ENCODE measurements at regions not wholly inside any gene's neighbourhood (a gene's known extent, or its start where the extent isn't known, plus 50 kb on each side); places are given as distances from the start of the nearest gene placed in this dataset.

DNA sequence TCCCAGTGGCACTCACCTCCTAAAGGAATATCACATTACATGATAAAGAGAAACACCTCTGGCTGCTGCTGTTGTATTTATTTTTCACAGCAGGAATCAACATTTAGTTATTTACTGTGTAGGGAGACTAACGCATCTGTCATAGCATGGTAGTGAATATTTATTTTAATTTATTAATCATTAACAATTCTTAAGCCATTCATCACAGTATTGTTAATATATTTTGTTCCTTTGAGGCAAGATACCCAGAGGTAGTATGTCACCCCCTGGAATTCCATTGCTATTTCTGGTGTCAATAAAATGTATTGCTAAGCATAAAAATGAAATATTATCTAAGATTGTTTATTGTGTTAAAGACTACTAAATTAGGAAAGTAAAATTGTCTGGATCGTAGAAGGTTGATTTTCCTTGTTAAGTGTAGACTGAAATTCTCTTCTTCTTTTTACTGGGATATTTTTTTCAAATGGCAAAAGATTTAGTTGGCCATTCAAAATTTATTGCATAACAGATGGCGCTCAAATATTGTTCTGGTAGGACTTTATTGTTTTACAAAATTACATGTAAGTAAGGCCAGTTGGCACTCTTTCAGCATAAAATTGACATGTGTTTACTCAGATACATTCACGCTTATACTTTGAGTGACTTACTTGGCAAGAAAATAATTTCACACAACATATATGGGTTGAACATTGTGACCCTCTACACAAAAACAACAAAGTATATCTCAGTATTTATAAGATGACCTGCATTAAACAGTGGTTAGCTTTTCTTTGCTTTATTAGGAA lies 1358.7 kb upstream of the SORCS1 start:
- Mint-ChIP-seq H3K27me3 (peaks cover 7% of the 10 kb centered on the region), H3K4me3 (no peak overlapping the region), H3K27ac (no peak overlapping the region), H3K36me3 (no peaks in the 10 kb centered on the region), H3K9me3 (peaks cover 13% of the 10 kb centered on the region), H3K4me1 (ENCODE audit: unreplicated experiment) (peaks cover 15% of the 10 kb centered on the region)
- TF ChIP-seq, protein P1, sequence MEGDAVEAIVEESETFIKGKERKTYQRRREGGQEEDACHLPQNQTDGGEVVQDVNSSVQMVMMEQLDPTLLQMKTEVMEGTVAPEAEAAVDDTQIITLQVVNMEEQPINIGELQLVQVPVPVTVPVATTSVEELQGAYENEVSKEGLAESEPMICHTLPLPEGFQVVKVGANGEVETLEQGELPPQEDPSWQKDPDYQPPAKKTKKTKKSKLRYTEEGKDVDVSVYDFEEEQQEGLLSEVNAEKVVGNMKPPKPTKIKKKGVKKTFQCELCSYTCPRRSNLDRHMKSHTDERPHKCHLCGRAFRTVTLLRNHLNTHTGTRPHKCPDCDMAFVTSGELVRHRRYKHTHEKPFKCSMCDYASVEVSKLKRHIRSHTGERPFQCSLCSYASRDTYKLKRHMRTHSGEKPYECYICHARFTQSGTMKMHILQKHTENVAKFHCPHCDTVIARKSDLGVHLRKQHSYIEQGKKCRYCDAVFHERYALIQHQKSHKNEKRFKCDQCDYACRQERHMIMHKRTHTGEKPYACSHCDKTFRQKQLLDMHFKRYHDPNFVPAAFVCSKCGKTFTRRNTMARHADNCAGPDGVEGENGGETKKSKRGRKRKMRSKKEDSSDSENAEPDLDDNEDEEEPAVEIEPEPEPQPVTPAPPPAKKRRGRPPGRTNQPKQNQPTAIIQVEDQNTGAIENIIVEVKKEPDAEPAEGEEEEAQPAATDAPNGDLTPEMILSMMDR (conservative IDR thresholded peaks at IDR 0.05): no peak
- DNase-seq (ENCODE audit: extremely low spot score, unreplicated experiment): no peak

GRCh38 chr10:108521827-108522492 lies 1357.5 kb upstream of the SORCS1 start:
- DNase-seq (ENCODE audit: extremely low spot score, unreplicated experiment): no peak
- Mint-ChIP-seq H3K36me3 (no peaks in the 10 kb centered on the region), H3K4me1 (ENCODE audit: unreplicated experiment) (peaks cover 15% of the 10 kb centered on the region), H3K27ac (no peak overlapping the region), H3K9me3 (peaks cover 7% of the 10 kb centered on the region), H3K4me3 (no peak overlapping the region), H3K27me3 (peaks cover 9% of the 10 kb centered on the region)
- TF ChIP-seq, protein P1 (conservative IDR thresholded peaks at IDR 0.05): no peak

DNA sequence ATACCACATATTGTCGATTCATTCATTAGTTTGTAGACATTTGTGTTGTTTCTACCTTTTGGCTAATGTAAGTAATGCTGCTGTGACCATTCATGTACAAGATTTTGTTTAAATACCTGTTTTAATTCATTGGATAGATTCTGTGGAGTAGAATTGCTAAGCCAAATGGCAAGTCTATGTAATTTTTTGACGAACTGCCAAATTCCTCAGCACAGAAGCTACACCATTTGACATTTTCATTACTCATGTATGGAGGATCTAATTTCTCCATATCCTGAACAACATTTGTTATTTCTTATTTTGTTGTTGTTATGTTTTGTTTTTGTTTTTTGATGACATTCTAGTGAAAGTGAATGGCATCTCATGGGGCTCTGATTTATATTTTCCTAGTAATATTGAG lies 1351.3 kb upstream of the SORCS1 start:
- TF ChIP-seq, protein P1 (conservative IDR thresholded peaks at IDR 0.05): no peak
- H3K4me3 Mint-ChIP-seq: no peak overlapping the region
- no peak overlapping the region for H3K27ac Mint-ChIP-seq
- H3K27me3 Mint-ChIP-seq: peaks cover 4% of the 10 kb centered on the region
- H3K36me3 Mint-ChIP-seq: no peaks in the 10 kb centered on the region
- H3K9me3 Mint-ChIP-seq: peaks cover 7% of the 10 kb centered on the region
- no peaks in the 10 kb centered on the region for H3K4me1 Mint-ChIP-seq (ENCODE audit: unreplicated experiment)
- DNase-seq (ENCODE audit: extremely low spot score, unreplicated experiment): no peak

GRCh38 chr10:108500396-108500795 lies 1335.9 kb upstream of the SORCS1 start:
- TF ChIP-seq, protein P1 (conservative IDR thresholded peaks at IDR 0.05): no peak
- DNase-seq (ENCODE audit: extremely low spot score, unreplicated experiment): no peak
- Mint-ChIP-seq H3K36me3 (no peaks in the 10 kb centered on the region), H3K4me3 (no peak overlapping the region), H3K4me1 (ENCODE audit: unreplicated experiment) (no peaks in the 10 kb centered on the region), H3K9me3 (no peaks in the 10 kb centered on the region), H3K27ac (no peak overlapping the region), H3K27me3 (no peaks in the 10 kb centered on the region)

- Mint-ChIP-seq H3K27ac (no peak overlapping the region), H3K36me3 (no peaks in the 10 kb centered on the region), H3K27me3 (no peaks in the 10 kb centered on the region), H3K9me3 (no peaks in the 10 kb centered on the region), H3K4me3 (no peak overlapping the region), H3K4me1 (ENCODE audit: unreplicated experiment) (no peaks in the 10 kb centered on the region)
- TF ChIP-seq, protein P1 (conservative IDR thresholded peaks at IDR 0.05): no peak
- DNase-seq (ENCODE audit: extremely low spot score, unreplicated experiment): no peak
Observed at GRCh38 chr10:108496106-108496505, 1331.6 kb upstream of the SORCS1 start.

Measured in type B pancreatic cell (in vitro differentiated cells).